WTC11 (cell line): ENCODE measurements at regions not wholly inside any gene's neighbourhood (a gene's known extent, or its start where the extent isn't known, plus 50 kb on each side); places are given as distances from the start of the nearest gene placed in this dataset.

ENCODE experiments used
- ATAC-seq: fragments of 200-7000 bp; cut with Tn5 transposase; 2 replicates; pipeline ENCODE4 v1.10.0; 2021; ENCODE audit warnings: mild to moderate bottlenecking, moderate library complexity
- CTCF ChIA-PET: fragments of 300-600 bp; sonication (Branson Sonifier 250); formaldehyde crosslinking; loops from one replicate; lab custom pipeline; 2021; ENCODE audit warnings: antibody characterized with exemption; lab: Charles Lee
- POLR2A ChIA-PET: fragments of 350-600 bp; sonication (Branson Sonifier 250); formaldehyde crosslinking; loops from one replicate; lab custom pipeline; 2021; ENCODE audit warnings: antibody characterized with exemption; lab: Charles Lee
- DNase-seq: peaks from one replicate; pipeline ENCODE4 v3.0.0; 2021; ENCODE audit warnings: low spot score
- H3K27ac Mint-ChIP-seq: 2 replicates; pipeline ENCODE4 v1.8.0; 2021; ENCODE audit warnings: mixed read lengths
- H3K27me3 Mint-ChIP-seq: 2 replicates; pipeline ENCODE4 v1.8.0; 2021; ENCODE audit warnings: low read depth, mild to moderate bottlenecking, moderate library complexity, mixed read lengths
- H3K36me3 Mint-ChIP-seq: 2 replicates; pipeline ENCODE4 v1.8.0; 2021; ENCODE audit warnings: mixed read lengths
- H3K4me1 Mint-ChIP-seq: 2 replicates; pipeline ENCODE4 v1.8.0; 2022; ENCODE audit warnings: mixed read lengths
- H3K4me3 Mint-ChIP-seq: 2 replicates; pipeline ENCODE4 v1.8.0; 2021; ENCODE audit warnings: mild to moderate bottlenecking, moderate library complexity, mixed read lengths
- H3K9me3 Mint-ChIP-seq: 2 replicates; pipeline ENCODE4 v1.8.0; 2021; ENCODE audit warnings: mixed read lengths
- AFF4 ChIP-seq: sonication (generic); formaldehyde crosslinking; IDR thresholded peaks from 2 replicates; pipeline ENCODE4 v1.8.1; 2023; ENCODE audit warnings: mild to moderate bottlenecking, missing genetic modification reagents, borderline replicate concordance
- ATF6 ChIP-seq: sonication (generic); formaldehyde crosslinking; IDR thresholded peaks from 2 replicates; pipeline ENCODE4 v1.8.1; 2023; ENCODE audit warnings: mild to moderate bottlenecking, missing genetic modification reagents
- CTCF ChIP-seq: fragments of 200-600 bp; IDR thresholded peaks from 2 replicates; pipeline ENCODE4 v1.8.0; 2022; ENCODE audit warnings: antibody characterized with exemption
- GABPB1 ChIP-seq: sonication (generic); formaldehyde crosslinking; IDR thresholded peaks from 2 replicates; pipeline ENCODE4 v1.8.1; 2023; ENCODE audit warnings: mild to moderate bottlenecking, missing genetic modification reagents
- NFATC4 ChIP-seq: fragments of 250-450 bp; sonication (Bioruptor Pico); IDR thresholded peaks from 2 replicates; pipeline ENCODE4 v1.9.0; 2021; ENCODE audit warnings: mild to moderate bottlenecking
- NFYB ChIP-seq: sonication (generic); formaldehyde crosslinking; conservative IDR thresholded peaks from 2 replicates; pipeline ENCODE4 v1.8.0; 2022; ENCODE audit warnings: low read depth, missing genetic modification reagents
- SOX15 ChIP-seq: fragments of 250-450 bp; sonication (Bioruptor Pico); IDR thresholded peaks from 2 replicates; pipeline ENCODE4 v1.9.0; 2021; ENCODE audit warnings: mild to moderate bottlenecking
- TEAD1 ChIP-seq: sonication (generic); formaldehyde crosslinking; IDR thresholded peaks from 2 replicates; pipeline ENCODE4 v1.8.0; 2022; ENCODE audit warnings: mild to moderate bottlenecking, missing genetic modification reagents
- ZNF232 ChIP-seq: sonication (generic); formaldehyde crosslinking; IDR thresholded peaks from 2 replicates; pipeline ENCODE4 v1.8.0; 2022; ENCODE audit warnings: mild to moderate bottlenecking, missing genetic modification reagents
- ZNF263 ChIP-seq: sonication (generic); formaldehyde crosslinking; IDR thresholded peaks from 2 replicates; pipeline ENCODE4 v1.8.1; 2022; ENCODE audit warnings: low read depth, mild to moderate bottlenecking, moderate library complexity, missing genetic modification reagents
- ZNF532 ChIP-seq: fragments of 250-450 bp; sonication (Bioruptor Pico); IDR thresholded peaks from 2 replicates; pipeline ENCODE4 v1.9.0; 2021; ENCODE audit warnings: mild to moderate bottlenecking, borderline replicate concordance

GRCh38 chr2:7424481-7424880, 507.3 kb downstream of the RNF144A start:
- Mint-ChIP-seq H3K36me3 (no peaks in the 10 kb centered on the region), H3K4me1 (peaks cover 22% of the 10 kb centered on the region), H3K27ac (no peak overlapping the region), H3K27me3 (no peaks in the 10 kb centered on the region; the same call in 1 of the 2 replicates), H3K4me3 (no peak overlapping the region), H3K9me3 (peaks cover 3% of the 10 kb centered on the region)
- ATAC-seq (no peak), DNase-seq (no peak)
- TF ChIP-seq ZNF232 (no peak), ZNF532 (CRISPR knock-in tag) (no peak), NFATC4 (CRISPR knock-in tag) (no peak), TEAD1 (CRISPR knock-in tag) (no peak), NFYB (no peak), CTCF (no peak), GABPB1 (no peak), ZNF263 (no peak), ATF6 (CRISPR knock-in tag) (no peak), AFF4 (CRISPR knock-in tag) (no peak)
- ChIA-PET POLR2A (no interaction called here), CTCF (no interaction called here)

GRCh38 chr2:7427293-7428060, 510.3 kb downstream of the RNF144A start:
- DNase-seq, result no peak
- Mint-ChIP-seq H3K4me3 (no peak overlapping the region), H3K4me1 (peaks cover 42% of the 10 kb centered on the region), H3K9me3 (peaks cover 7% of the 10 kb centered on the region), H3K27ac (no peak overlapping the region), H3K36me3 (peaks cover 4% of the 10 kb centered on the region; the same call in 1 of the 2 replicates), H3K27me3 (no peaks in the 10 kb centered on the region; the same call in 1 of the 2 replicates)
- ChIA-PET CTCF (interaction anchor here (0.6 to 1.9 kb wide), 22 partner anchors 9 to 1266 kb away, joined by 3 to 17 read pairs (median 3); no protein-coding TSS in a partner anchor), POLR2A (interaction anchor here (0.6 kb wide), 1 partner anchor 124 kb away, joined by 3 read pairs; no protein-coding TSS in a partner anchor)
- TF ChIP-seq SOX15 (CRISPR knock-in tag) (no peak), CTCF (peak; percentile 65)
- no peak for ATAC-seq
